ENCODE measurements at regions not wholly inside any gene's neighbourhood (a gene's known extent, or its start where the extent isn't known, plus 50 kb on each side); places are given as distances from the start of the nearest gene placed in this dataset.

GRCh38 chr3:18018491-18019160 lies 276.2 kb upstream of the TBC1D5 start:
- intact Hi-C loops (cut with DNase I; ENCODE audit: low total_unique reads) (no loop called here), in situ Hi-C loops (cut with MboI; ENCODE audit: low sequenced_read_pairs in 4 of 4) (no loop called here)
- Histone ChIP-seq H3K9me3 (no peaks in the 10 kb centered on the region), H3K4me3 (no peak overlapping the region), H3K36me3 (no peaks in the 10 kb centered on the region), H3K27me3 (no peaks in the 10 kb centered on the region), H3K4me1 (no peaks in the 10 kb centered on the region), H3K27ac (no peak overlapping the region)
- no peak for ATAC-seq
- TF ChIP-seq CTCF (IDR thresholded peaks at IDR 0.05 in 4 of 5, conservative IDR thresholded peaks at IDR 0.05 in 1 of 5) = no peak
- TF ChIP-seq POLR2A (IDR thresholded peaks at IDR 0.05) = no peak
- DNase-seq = no peak

- no peak for TF ChIP-seq CTCF (IDR thresholded peaks at IDR 0.05 in 4 of 5, conservative IDR thresholded peaks at IDR 0.05 in 1 of 5)
- TF ChIP-seq POLR2A (IDR thresholded peaks at IDR 0.05) = no peak
- H3K27me3 ChIP-seq = no peaks in the 10 kb centered on the region
- H3K36me3 ChIP-seq = no peaks in the 10 kb centered on the region
- H3K4me1 ChIP-seq = no peaks in the 10 kb centered on the region
- ATAC-seq (no peak), DNase-seq (no peak)
- intact Hi-C loops (cut with DNase I; ENCODE audit: low total_unique reads) = no loop called here
- H3K27ac ChIP-seq = no peak overlapping the region
- in situ Hi-C loops (cut with MboI; ENCODE audit: low sequenced_read_pairs in 4 of 4) = no loop called here
- no peak overlapping the region for H3K4me3 ChIP-seq
- no peaks in the 10 kb centered on the region for H3K9me3 ChIP-seq
Observed at GRCh38 chr3:18016366-18016765, 273.9 kb upstream of the TBC1D5 start.

GRCh38 chr3:18012933-18013332 lies 270.5 kb upstream of the TBC1D5 start:
- Histone ChIP-seq H3K27ac (no peak overlapping the region), H3K4me1 (no peaks in the 10 kb centered on the region), H3K36me3 (no peaks in the 10 kb centered on the region), H3K4me3 (no peak overlapping the region), H3K9me3 (no peaks in the 10 kb centered on the region), H3K27me3 (no peaks in the 10 kb centered on the region)
- no peak for DNase-seq
- TF ChIP-seq CTCF (IDR thresholded peaks at IDR 0.05 in 4 of 5, conservative IDR thresholded peaks at IDR 0.05 in 1 of 5) (no peak), POLR2A (IDR thresholded peaks at IDR 0.05) (no peak)
- intact Hi-C loops (cut with DNase I; ENCODE audit: low total_unique reads) (no loop called here), in situ Hi-C loops (cut with MboI; ENCODE audit: low sequenced_read_pairs in 4 of 4) (no loop called here)
- ATAC-seq = no peak

- in situ Hi-C loops (cut with MboI; ENCODE audit: low sequenced_read_pairs in 4 of 4) = no loop called here
- ATAC-seq = no peak
- Histone ChIP-seq H3K4me1 (no peaks in the 10 kb centered on the region), H3K9me3 (no peaks in the 10 kb centered on the region), H3K4me3 (no peak overlapping the region), H3K36me3 (no peaks in the 10 kb centered on the region), H3K27me3 (no peaks in the 10 kb centered on the region), H3K27ac (no peak overlapping the region)
- intact Hi-C loops (cut with DNase I; ENCODE audit: low total_unique reads) = no loop called here
- no peak for TF ChIP-seq POLR2A (IDR thresholded peaks at IDR 0.05)
- TF ChIP-seq CTCF (IDR thresholded peaks at IDR 0.05 in 4 of 5, conservative IDR thresholded peaks at IDR 0.05 in 1 of 5) = no peak
- DNase-seq = no peak
Observed at GRCh38 chr3:18012436-18012835, 270.0 kb upstream of the TBC1D5 start.

- ATAC-seq (no peak), DNase-seq (no peak)
- TF ChIP-seq CTCF (IDR thresholded peaks at IDR 0.05 in 4 of 5, conservative IDR thresholded peaks at IDR 0.05 in 1 of 5) = no peak
- no peak for TF ChIP-seq POLR2A (IDR thresholded peaks at IDR 0.05)
- Histone ChIP-seq H3K4me3 (no peak overlapping the region), H3K27ac (no peak overlapping the region), H3K4me1 (no peaks in the 10 kb centered on the region), H3K9me3 (no peaks in the 10 kb centered on the region), H3K27me3 (no peaks in the 10 kb centered on the region), H3K36me3 (no peaks in the 10 kb centered on the region)
- in situ Hi-C loops (cut with MboI; ENCODE audit: low sequenced_read_pairs in 4 of 4) (no loop called here), intact Hi-C loops (cut with DNase I; ENCODE audit: low total_unique reads) (no loop called here)
Observed at GRCh38 chr3:18011387-18011786, 269.0 kb upstream of the TBC1D5 start.
